ENCODE measurements at regions not wholly inside any gene's neighbourhood (a gene's known extent, or its start where the extent isn't known, plus 50 kb on each side); places are given as distances from the start of the nearest gene placed in this dataset.
A peak's percentile ranks its signal among the peaks of the same experiment; 100 is the strongest.

- H3K27ac Mint-ChIP-seq, result no peak overlapping the region
- no peak overlapping the region for H3K4me3 Mint-ChIP-seq
- DNase-seq (ENCODE audit: low spot score), result no peak
- peaks cover 3% of the 10 kb centered on the region for H3K9me3 Mint-ChIP-seq
- no peaks in the 10 kb centered on the region for H3K27me3 Mint-ChIP-seq (ENCODE audit: insufficient read depth)
- H3K36me3 Mint-ChIP-seq (ENCODE audit: low read depth), result peaks cover 8% of the 10 kb centered on the region
- peaks cover 67% of the 10 kb centered on the region for H3K4me1 Mint-ChIP-seq (ENCODE audit: low read depth)
- intact Hi-C loops (cut with micrococcal nuclease), result loop anchor here (10.0 kb wide), 2 partner anchors 761 to 1761 kb away; partner anchors contain the start of gene GPD1L
These were observed 262.1 kb upstream of the TGFBR2 start for GRCh38 chr3:30344288-30344687.

GRCh38 chr3:30346933-30347320 is 259.5 kb upstream of the TGFBR2 start:
- Mint-ChIP-seq H3K27ac (no peak overlapping the region), H3K36me3 (ENCODE audit: low read depth) (peaks cover 8% of the 10 kb centered on the region), H3K27me3 (ENCODE audit: insufficient read depth) (peaks cover 4% of the 10 kb centered on the region), H3K4me3 (no peak overlapping the region), H3K9me3 (peaks cover 3% of the 10 kb centered on the region), H3K4me1 (ENCODE audit: low read depth) (peaks cover 85% of the 10 kb centered on the region)
- intact Hi-C loops (cut with micrococcal nuclease), result loop anchor here (1.0 to 10.0 kb wide), 19 partner anchors 8 to 2000 kb away; partner anchors contain the start of genes AZI2, GPD1L, TGFBR2 and ZCWPW2
- DNase-seq (ENCODE audit: low spot score), result no peak

GRCh38 chr3:30347679-30348216 is 258.7 kb upstream of the TGFBR2 start:
- Mint-ChIP-seq H3K4me1 (ENCODE audit: low read depth) (peaks cover 85% of the 10 kb centered on the region), H3K27ac (peak overlapping the region; percentile 74), H3K27me3 (ENCODE audit: insufficient read depth) (peaks cover 4% of the 10 kb centered on the region), H3K4me3 (peak overlapping the region; percentile 56), H3K9me3 (no peaks in the 10 kb centered on the region), H3K36me3 (ENCODE audit: low read depth) (peaks cover 8% of the 10 kb centered on the region)
- DNase-seq (ENCODE audit: low spot score), result peak; percentile 46
- intact Hi-C loops (cut with micrococcal nuclease), result loop anchor here (1.0 to 10.0 kb wide), 19 partner anchors 8 to 2000 kb away; partner anchors contain the start of genes AZI2, GPD1L, TGFBR2 and ZCWPW2

- Mint-ChIP-seq H3K9me3 (no peaks in the 10 kb centered on the region), H3K4me1 (ENCODE audit: low read depth) (peaks cover 98% of the 10 kb centered on the region), H3K27ac (no peak overlapping the region), H3K27me3 (ENCODE audit: insufficient read depth) (peaks cover 4% of the 10 kb centered on the region), H3K4me3 (no peak overlapping the region), H3K36me3 (ENCODE audit: low read depth) (peaks cover 8% of the 10 kb centered on the region)
- no peak for DNase-seq (ENCODE audit: low spot score)
- intact Hi-C loops (cut with micrococcal nuclease), result loop anchor here (5.0 to 10.0 kb wide), 8 partner anchors 127 to 2002 kb away; partner anchors contain the start of genes AZI2, GPD1L and ZCWPW2
These were observed 256.9 kb upstream of the TGFBR2 start for GRCh38 chr3:30349507-30349906.

- Mint-ChIP-seq H3K36me3 (ENCODE audit: low read depth) (peaks cover 8% of the 10 kb centered on the region), H3K4me1 (ENCODE audit: low read depth) (peaks cover 99% of the 10 kb centered on the region), H3K27ac (no peak overlapping the region), H3K4me3 (no peak overlapping the region), H3K27me3 (ENCODE audit: insufficient read depth) (peaks cover 4% of the 10 kb centered on the region), H3K9me3 (no peaks in the 10 kb centered on the region)
- intact Hi-C loops (cut with micrococcal nuclease), result loop anchor here (5.0 to 10.0 kb wide), 4 partner anchors 87 to 1508 kb away; no protein-coding TSS in a partner anchor
- DNase-seq (ENCODE audit: low spot score), result no peak
These were observed 256.4 kb upstream of the TGFBR2 start for GRCh38 chr3:30350011-30350410.

GRCh38 chr3:30350901-30351300 is 255.5 kb upstream of the TGFBR2 start:
- Mint-ChIP-seq H3K4me3 (no peak overlapping the region), H3K27ac (no peak overlapping the region), H3K36me3 (ENCODE audit: low read depth) (peaks cover 3% of the 10 kb centered on the region), H3K9me3 (no peaks in the 10 kb centered on the region), H3K27me3 (ENCODE audit: insufficient read depth) (peaks cover 4% of the 10 kb centered on the region), H3K4me1 (ENCODE audit: low read depth) (peaks cover 99% of the 10 kb centered on the region)
- intact Hi-C loops (cut with micrococcal nuclease), result loop anchor here (5.0 to 10.0 kb wide), 4 partner anchors 86 to 1509 kb away; no protein-coding TSS in a partner anchor
- no peak for DNase-seq (ENCODE audit: low spot score)

- intact Hi-C loops (cut with micrococcal nuclease), result loop anchor here (5.0 to 10.0 kb wide), 4 partner anchors 85 to 1510 kb away; no protein-coding TSS in a partner anchor
- peaks cover 3% of the 10 kb centered on the region for H3K9me3 Mint-ChIP-seq
These were observed 253.7 kb upstream of the TGFBR2 start for GRCh38 chr3:30352410-30353318.

GRCh38 chr3:30353711-30354467 is 252.5 kb upstream of the TGFBR2 start:
- Mint-ChIP-seq H3K9me3 (peaks cover 7% of the 10 kb centered on the region), H3K27me3 (ENCODE audit: insufficient read depth) (peaks cover 14% of the 10 kb centered on the region), H3K4me3 (peak overlapping the region; percentile 27), H3K36me3 (ENCODE audit: low read depth) (peaks cover 7% of the 10 kb centered on the region), H3K4me1 (ENCODE audit: low read depth) (peaks cover 85% of the 10 kb centered on the region), H3K27ac (peak overlapping the region; percentile 70)
- DNase-seq (ENCODE audit: low spot score), result peak; percentile 70
- intact Hi-C loops (cut with micrococcal nuclease), result loop anchor here (1.0 to 10.0 kb wide), 7 partner anchors 52 to 1512 kb away; no protein-coding TSS in a partner anchor

More at GRCh38 chr3:30352410-30353318, 253.7 kb upstream of the TGFBR2 start:
- peak overlapping the region; percentile 15 for H3K4me3 Mint-ChIP-seq
- DNase-seq (ENCODE audit: low spot score), result no peak
- peaks cover 93% of the 10 kb centered on the region for H3K4me1 Mint-ChIP-seq (ENCODE audit: low read depth)
- H3K27ac Mint-ChIP-seq, result no peak overlapping the region
- peaks cover 10% of the 10 kb centered on the region for H3K27me3 Mint-ChIP-seq (ENCODE audit: insufficient read depth)
- peaks cover 7% of the 10 kb centered on the region for H3K36me3 Mint-ChIP-seq (ENCODE audit: low read depth)

GRCh38 chr3:30354513-30354912 is 251.9 kb upstream of the TGFBR2 start:
- Mint-ChIP-seq H3K27ac (no peak overlapping the region), H3K4me3 (no peak overlapping the region), H3K36me3 (ENCODE audit: low read depth) (peaks cover 7% of the 10 kb centered on the region), H3K4me1 (ENCODE audit: low read depth) (peaks cover 79% of the 10 kb centered on the region), H3K27me3 (ENCODE audit: insufficient read depth) (peaks cover 14% of the 10 kb centered on the region), H3K9me3 (peaks cover 7% of the 10 kb centered on the region)
- no peak for DNase-seq (ENCODE audit: low spot score)
- intact Hi-C loops (cut with micrococcal nuclease), result loop anchor here (1.0 to 10.0 kb wide), 7 partner anchors 52 to 1512 kb away; no protein-coding TSS in a partner anchor

- H3K27ac Mint-ChIP-seq, result no peak overlapping the region
- peaks cover 14% of the 10 kb centered on the region for H3K27me3 Mint-ChIP-seq (ENCODE audit: insufficient read depth)
- intact Hi-C loops (cut with micrococcal nuclease), result loop anchor here (1.0 to 10.0 kb wide), 8 partner anchors 8 to 1513 kb away; no protein-coding TSS in a partner anchor
- no peak for DNase-seq (ENCODE audit: low spot score)
- H3K36me3 Mint-ChIP-seq (ENCODE audit: low read depth), result peaks cover 7% of the 10 kb centered on the region
- peaks cover 74% of the 10 kb centered on the region for H3K4me1 Mint-ChIP-seq (ENCODE audit: low read depth)
- peaks cover 7% of the 10 kb centered on the region for H3K9me3 Mint-ChIP-seq
- H3K4me3 Mint-ChIP-seq, result no peak overlapping the region
These were observed 251.4 kb upstream of the TGFBR2 start for GRCh38 chr3:30354972-30355371.

- peaks cover 8% of the 10 kb centered on the region for H3K36me3 Mint-ChIP-seq (ENCODE audit: low read depth)
- intact Hi-C loops (cut with micrococcal nuclease), result loop anchor here (1.0 to 10.0 kb wide), 3 partner anchors 8 to 1421 kb away; no protein-coding TSS in a partner anchor
- H3K27ac Mint-ChIP-seq, result no peak overlapping the region
- peaks cover 68% of the 10 kb centered on the region for H3K4me1 Mint-ChIP-seq (ENCODE audit: low read depth)
- peaks cover 10% of the 10 kb centered on the region for H3K9me3 Mint-ChIP-seq
- DNase-seq (ENCODE audit: low spot score), result no peak
- peaks cover 14% of the 10 kb centered on the region for H3K27me3 Mint-ChIP-seq (ENCODE audit: insufficient read depth)
- H3K4me3 Mint-ChIP-seq, result no peak overlapping the region
These were observed 250.8 kb upstream of the TGFBR2 start for GRCh38 chr3:30355622-30356021.

All from activated T-helper 1 cell treated with anti-CD3 and anti-CD28 coated beads, Interleukin-12 subunit alpha, Interleukin-12 subunit beta, Interleukin-2, Interleukin-4 antibody, amounts not matched to agents 30 ng/mL and 10 ng/mL and 1 ng/mL, durations not matched to agents 14 hours and 24 hours and 36 hours (primary cell).